ENCODE measurements at regions not wholly inside any gene's neighbourhood (a gene's known extent, or its start where the extent isn't known, plus 50 kb on each side); places are given as distances from the start of the nearest gene placed in this dataset.

DNA sequence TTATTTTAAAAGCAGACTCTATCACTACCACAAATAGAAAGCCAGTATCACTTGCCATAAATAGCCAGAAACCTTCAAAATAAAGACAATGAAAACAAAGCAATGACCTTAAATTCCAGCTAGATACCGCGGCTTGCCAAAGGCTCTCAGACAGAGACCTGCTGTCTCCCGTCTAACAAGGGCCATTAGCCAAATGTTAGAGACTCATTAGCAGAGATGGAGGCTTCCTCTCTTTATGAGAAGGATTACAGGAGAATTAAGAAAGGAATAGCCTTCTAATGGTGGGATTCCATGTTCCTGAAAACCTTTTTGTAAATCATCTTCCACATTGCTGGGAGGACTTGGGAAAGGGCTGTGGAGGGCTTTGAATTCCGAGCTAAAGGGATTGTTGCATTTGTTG lies 206.7 kb downstream of the AACS start:
- DNase-seq (ENCODE audit: low spot score) = no peak

DNA sequence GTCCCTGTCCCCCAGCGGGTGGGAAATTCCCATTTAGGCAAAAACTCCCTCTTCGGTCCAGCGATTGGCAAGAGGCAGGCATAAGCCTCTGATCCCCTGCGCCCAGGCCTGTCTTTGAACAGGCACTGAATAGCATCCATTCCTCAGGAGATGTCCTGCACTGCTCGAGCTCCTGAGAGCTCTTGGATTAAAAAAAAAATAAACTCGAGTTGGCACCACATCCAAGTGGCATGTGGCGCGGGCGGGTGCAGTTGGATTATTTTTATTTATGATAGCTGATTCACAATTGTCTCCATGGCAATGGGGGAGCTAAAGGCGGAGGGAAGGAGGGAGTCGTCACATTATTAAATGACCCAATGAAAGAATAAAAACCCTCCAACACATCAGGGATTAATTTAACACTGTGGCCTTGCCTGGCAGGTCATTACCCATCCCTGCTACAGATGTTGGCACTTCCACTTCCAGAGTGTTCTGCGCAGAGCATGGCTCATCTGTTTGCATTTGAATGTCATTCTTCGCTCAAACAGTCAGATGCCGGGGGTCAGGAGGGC lies 207.2 kb downstream of the AACS start:
- DNase-seq (ENCODE audit: low spot score) = no peak

DNA sequence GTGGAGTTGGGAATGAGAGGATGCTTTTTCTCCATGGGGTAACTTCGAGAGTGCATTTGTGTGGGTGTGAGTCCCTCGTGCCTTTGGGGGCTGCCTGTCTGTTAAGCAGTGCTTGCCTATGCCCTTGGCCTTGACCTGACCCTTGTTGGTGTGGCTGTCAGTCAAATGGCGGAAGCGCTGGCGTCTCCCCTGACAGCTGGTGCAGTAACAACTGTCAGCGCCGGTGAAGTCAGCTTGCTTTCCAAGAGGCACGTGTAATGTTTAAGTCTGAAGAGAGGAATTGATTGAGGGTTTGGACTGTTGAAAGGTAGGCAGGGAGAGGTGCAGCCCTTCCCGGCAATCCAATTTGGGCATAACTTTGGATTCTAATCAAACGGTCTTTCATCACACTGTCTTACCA lies 211.3 kb downstream of the AACS start:
- no peak for DNase-seq (ENCODE audit: low spot score)

DNA sequence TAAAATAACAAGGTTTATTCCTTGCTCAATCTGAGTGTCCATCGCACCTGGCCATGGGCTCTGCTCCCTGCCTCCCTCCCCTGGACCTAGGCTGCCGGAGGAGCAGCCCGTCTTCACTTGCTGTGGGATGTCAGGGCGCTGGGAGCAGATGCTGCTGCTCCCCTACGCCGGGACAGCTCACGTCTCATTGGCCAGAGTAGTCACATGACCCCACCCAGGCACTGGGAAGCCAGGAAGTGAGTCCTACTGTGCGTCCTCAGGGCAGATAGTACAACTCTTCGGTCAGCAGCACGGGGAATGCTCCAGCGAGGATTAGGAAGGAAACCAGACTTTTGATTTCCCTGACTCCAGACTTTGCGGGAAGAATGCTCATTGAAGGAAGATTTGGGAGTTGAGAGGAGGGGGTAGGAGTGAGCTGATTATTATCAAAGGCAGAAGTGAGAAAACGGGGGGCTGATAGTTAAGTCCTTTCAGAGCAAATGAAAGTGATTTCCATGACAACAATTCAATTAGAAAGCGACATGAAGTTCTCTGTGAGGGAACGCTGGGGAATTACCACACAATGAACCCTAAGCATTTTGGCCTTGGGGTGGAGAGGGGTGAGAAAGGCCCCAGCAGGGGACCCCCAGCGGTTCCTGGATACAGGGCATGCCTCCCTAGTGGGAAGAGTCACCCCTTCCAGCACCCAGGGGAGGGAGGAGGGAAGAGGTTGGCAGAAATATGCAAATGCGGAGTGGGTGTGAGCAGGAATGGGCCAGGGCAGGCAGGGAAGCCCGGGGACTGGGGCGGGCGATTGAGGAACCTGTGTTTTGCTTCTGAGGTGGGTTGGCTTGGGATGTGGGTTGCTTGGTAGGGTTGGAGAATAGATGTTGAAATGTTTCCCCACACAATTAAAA lies 215.5 kb downstream of the AACS start:
- no peak for DNase-seq (ENCODE audit: low spot score)

DNA sequence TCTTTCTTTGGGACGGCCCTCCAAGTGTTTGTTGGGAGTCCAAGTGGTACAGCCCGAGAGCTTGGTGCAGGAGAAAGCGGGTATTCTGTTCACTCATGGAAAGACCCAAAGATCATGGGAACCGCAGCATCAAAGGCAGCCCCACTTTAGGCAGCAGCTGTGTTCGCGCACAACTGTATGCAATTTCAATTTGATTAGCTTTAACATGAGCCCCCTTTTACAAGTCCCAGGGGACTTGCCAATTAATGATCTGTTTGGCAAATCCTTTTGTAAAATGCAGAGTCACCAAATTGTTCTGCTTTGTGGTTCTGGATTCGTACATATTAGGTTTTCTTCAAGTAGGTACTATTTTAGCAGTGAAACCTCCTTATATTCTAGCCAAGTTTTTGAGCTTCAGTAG lies 217.7 kb downstream of the AACS start:
- DNase-seq (ENCODE audit: low spot score) = no peak

DNA sequence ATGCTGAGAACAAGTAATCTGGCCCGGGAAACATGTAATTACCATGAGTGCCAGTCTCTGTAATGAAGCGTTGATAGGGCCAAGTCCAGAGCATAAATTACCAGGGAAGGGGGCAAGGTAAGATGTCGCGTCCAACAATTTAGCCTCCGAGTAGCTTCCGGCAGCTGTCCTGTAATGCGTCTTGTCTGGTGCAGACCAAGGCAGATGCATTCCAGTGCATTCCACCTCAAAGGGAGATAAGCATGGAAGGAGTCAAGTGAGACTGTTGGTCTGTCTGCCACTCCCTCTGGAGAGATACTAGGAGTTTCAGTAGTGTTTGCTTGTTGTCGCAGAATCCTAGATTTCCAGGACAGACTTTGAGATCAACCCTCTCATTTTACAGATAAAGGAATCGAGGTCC lies 218.3 kb downstream of the AACS start:
- DNase-seq (ENCODE audit: low spot score) = no peak

DNA sequence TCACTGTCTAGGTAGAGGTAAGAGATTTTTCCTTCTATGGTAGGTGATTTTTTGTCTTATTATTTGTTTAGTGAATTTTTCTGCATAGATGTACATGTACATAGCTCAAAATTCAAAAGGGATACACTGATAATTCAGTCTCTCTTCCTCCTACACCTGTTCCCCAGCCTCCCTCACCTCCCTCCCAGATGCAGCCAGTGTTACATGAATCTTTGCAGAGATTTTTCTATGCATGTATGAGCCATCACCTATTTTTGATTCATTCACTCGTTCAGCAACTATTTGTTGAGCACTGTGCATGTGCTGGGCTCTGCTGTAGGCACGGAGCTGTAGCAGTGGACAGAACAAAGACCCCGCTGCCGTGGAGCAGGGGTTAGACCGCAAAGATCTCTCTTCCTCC lies 218.9 kb downstream of the AACS start:
- no peak for DNase-seq (ENCODE audit: low spot score)

DNA sequence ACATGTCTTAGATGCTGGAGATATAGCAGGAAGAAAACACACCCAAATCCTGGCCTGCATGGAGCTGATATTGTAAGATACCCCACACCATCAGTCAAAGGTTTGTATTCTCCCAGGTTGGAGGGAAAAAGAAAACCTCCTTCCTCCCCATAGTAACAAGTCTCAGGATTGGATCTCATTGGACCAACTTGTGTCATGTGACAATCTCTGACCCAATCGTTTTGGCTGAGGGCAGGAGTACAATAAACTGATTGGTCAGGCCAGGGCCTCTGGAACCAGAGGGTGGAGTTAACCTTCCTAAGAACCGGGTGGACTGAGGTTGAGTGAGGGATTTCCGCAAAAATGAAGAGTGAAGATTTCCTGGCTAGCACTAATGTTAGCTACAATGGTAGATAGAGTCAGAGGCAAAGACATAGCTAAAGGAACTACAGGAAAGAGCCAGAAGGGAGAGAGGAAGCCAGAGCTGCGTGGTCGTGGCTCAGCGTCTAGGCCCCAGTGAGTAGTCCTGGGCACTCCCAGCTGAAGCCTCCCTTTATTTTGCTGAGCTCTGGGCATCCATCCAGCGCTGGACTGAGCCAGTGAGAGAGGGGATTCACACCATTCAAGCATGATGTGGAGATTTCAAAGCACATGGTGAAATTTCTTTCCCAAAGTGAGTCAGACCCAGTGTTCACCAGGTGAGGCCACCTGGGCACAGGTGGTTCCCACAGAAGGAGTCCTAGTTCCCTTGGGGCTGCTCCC lies 219.9 kb downstream of the AACS start:
- DNase-seq (ENCODE audit: low spot score) = no peak

DNA sequence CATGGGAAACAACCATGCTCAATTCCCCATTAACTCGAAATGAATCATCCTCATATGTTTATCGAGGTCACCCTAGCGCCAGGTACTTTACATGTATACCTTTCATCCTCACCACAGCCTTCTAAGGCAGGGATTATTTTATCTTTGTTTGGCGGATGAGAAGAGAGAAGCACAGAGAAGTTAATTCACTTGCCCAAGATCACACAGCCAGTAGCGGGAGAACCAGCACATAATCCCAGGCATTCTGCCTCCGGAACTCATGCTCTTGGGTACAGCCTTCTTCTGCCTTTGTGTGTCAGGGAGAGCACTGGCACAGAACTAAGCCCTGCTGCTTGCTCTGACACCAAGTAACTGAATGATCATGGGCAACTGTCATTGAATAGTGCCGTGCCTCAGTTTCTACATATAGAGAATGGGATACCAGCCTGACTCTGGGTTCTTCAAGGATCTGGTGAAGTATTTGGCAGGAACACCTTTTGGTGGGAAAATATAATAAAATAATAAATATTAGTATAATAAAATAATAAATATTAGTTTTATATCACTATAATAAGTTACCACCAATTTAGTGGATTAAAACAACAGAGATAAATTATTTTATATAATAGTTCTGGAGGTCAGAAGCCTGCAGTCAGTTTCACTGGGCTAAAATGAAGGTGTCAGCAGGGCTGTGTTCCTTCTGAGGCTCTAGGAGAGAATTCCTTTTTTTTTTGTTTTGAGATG lies 220.9 kb downstream of the AACS start:
- DNase-seq (ENCODE audit: low spot score) = no peak

DNA sequence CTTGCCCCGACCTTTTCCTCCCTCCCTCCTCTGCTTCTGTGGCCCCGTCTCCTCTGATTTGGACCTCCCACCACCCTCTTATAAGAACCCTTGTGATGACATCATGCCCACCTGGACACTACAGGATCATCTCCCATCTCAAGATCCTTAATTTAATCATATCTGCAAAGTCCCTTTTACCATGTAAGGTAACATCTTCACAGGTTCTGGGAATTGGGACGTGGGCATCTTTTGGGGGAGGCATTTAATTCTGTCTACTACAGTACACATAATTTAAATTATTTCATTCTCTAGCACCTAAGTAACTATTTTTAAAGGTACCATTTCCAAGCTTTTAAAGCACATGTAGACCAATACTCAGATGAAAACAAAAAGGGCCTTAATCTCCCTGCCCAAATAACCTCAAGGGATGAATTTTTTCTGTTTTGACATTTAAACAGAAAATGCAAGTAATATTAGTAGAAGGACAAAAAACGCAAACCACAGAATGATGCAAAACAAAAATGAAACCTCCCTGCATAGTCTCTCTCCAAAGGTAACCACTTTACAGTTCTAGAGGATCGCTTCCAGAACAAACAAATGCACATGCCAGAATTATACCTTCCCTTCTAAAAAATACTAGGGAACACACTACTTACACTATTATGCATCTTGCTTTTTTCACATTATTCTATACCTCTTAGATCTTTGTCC lies 222.1 kb downstream of the AACS start:
- no peak for DNase-seq (ENCODE audit: low spot score)

DNA sequence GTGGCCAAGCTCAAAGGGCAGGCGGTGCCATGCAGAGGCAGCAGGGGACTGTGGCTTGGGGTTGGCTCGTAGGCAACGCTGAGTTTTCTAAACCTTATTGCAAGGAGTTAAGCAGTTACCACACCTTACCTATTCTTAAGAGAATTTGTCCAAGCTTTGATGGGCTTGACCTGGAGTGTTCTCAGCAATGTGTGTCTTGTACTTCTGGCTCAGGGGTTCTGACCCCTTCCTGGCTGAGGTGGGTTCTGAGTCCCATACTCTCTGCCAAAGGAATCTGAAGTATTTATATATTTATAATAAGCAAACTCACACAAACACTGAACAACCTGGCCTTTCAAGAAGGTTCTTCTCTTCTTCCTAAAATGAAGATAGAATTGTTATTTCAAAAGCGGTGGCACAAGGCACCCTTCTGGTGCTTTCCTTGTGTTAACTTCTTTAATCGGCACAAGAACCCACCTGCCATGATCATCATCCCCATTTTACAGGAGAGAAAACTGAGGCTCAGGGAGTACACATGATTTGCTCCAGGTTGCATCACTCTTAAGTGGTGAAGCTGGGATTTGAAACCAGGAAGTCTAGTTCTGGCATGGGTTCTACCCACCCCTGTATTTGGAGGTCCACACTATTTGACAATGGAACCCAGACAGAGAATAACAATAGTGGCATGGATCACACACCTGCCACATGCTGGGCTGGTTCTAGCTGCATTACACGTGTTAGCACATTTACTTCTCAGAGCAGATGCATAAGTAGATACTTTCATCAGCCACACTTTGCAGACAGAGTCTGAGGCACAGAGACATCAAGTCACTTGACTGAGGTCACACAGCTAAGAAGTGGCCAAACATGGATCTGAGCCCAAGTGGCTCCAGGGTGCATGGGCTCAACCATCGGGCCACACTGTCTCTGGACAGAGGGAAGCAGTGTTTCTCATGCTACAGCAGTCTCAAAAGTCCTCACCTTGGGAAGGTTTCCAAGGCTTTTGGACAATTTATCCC lies 224.0 kb downstream of the AACS start:
- DNase-seq (ENCODE audit: low spot score) = no peak

DNA sequence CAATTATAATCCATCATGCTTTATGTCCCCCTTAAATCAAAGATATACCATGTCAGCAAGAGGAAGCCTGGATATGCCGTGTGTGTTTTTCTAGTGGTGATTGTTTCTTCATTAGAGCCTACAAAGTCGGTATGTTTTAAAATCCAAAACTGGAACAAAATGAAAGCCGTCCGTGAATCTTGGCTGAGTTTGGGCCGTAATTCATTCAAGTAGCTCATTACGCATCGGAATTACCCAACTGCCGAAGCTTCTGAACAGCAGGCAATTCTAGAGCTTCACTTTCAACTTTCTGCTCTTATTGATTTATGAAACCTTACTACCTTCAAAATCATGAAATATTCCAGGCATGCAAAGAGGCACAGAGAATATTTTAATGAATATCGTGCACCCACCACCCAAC lies 224.7 kb downstream of the AACS start:
- DNase-seq (ENCODE audit: low spot score) = no peak

DNA sequence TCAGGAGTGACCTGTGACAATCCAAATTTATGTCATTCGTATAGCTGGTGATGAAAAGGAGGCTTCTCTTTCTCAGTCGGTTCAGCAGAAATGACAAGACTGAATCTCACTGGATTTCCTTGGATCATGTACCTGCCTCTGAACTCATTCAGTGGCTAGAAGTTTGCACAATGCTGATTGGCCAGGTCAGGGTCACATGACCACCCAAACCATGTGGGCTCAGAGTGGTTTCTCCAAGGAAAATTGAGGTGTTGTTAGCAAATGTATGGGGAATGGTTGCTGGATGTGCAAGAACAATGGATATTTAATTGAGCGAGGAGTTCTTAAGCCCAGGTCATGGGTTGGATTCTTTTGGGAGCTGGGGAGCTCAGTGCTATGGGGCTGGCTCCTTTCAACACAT lies 227.5 kb downstream of the AACS start:
- no peak for DNase-seq (ENCODE audit: low spot score)

DNA sequence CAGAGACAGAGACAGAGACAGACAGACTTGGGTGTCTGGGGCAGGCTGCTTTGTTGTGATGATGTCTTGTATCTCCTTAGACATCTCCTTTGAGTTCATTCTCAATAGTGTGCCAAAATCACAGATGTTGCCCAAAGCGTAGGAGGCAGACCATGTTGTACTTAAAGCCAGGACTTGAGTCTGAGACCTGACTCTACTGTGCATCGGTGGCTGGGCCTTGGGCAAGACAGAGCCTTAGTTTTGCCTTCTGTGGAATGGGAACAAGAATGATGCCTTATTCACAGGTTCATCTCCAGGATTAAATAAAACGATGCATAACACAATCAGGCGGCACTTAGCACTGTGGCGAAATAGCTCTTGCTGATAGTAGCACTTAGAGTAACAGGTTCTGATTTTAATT lies 230.3 kb downstream of the AACS start:
- no peak for DNase-seq (ENCODE audit: low spot score)

DNA sequence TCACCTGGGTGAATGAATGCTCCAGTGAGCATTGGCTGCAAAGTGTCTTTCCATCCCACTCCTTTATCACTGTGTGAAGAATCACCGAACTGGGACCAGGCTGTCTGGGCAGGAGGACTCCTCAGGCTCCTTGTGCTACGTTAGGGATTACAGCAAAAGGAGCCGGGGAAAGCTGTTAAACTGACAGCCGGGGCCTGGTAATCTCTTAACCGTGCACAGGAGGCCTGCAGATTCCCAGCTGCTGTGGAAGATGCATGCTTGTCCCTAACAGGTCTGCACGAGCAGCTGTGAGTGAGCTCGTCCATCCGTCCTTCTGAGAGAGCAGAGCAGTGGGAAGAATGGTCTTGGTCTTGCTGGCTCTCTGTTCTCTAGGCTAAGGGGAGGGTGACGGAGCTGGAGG lies 231.5 kb downstream of the AACS start:
- no peak for DNase-seq (ENCODE audit: low spot score)

DNA sequence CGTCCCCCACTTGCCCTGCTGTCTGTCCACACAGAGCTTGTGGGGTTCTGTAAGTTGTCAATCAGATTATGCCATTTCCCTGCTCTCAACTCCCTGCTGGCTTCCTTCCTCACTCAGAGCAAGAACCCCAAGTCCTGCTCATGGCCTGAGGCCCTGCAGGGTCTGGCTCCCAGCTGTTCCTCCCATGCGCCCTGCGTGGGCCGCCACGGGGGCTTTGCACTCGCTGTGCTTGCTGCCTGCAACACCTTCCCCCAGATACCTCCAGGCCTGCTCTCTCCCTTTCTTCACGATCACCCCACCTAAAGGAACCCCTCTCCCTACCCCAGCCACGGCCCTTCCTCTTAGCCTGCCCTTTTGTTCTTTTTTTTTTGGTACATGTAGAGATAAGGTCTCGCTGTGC lies 234.6 kb downstream of the AACS start:
- DNase-seq (ENCODE audit: low spot score) = no peak

DNA sequence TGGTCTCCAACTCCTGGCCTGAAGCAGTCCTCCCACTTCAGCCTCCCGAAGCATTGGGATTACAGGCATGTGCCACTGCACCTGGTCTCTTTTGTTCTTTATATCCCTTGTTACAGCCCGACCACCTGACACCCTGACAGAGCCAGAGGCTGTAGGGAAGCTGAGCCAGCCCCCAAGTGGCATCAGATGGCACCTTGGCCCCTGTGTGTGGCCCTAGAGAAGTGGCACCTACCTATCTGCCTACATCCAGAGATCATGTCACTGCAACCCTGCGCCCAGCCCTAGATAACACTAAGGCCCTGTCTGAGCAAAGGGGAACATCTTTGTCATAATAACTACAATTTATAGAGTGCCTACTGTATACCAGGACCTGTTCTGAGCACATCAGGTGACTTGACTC lies 235.0 kb downstream of the AACS start:
- no peak for DNase-seq (ENCODE audit: low spot score)

DNA sequence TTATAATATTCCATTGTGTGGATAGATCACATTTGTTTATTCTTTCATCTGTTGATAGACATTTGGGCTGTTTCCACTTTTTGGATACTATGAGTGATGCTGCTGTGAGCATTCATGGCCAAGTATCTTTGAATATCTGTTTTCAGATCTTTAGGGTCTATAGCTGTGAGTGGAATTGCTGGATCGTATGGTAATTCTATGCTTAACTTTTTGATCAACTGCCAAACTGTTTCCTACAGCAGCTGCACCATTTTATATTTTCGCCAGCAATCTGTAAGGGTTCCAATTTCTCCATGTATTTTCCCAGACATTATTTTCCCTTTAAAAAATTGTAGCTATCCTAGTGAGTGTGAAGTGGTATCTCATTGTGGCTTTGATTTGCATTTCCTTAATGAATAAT lies 238.1 kb downstream of the AACS start:
- no peak for DNase-seq (ENCODE audit: low spot score)

DNA sequence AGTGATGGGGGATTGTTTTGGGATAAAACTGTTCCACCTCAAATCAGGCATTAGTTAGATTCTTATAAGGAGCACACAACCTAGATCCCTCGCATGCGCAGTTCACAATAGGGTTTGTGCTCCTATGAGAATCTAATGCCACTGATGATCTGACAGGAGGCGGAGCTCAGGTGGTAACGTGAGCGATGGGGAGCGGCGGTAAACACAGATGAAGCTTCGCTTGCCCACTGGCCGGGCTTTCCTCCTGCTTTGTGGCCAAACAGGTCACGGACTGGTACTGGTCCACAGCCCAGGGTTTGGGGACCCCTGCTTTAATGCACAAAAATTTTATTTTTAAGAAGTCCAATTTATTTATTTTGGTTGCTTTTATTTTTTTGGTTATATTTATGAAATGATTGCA lies 238.8 kb downstream of the AACS start:
- no peak for DNase-seq (ENCODE audit: low spot score)

DNA sequence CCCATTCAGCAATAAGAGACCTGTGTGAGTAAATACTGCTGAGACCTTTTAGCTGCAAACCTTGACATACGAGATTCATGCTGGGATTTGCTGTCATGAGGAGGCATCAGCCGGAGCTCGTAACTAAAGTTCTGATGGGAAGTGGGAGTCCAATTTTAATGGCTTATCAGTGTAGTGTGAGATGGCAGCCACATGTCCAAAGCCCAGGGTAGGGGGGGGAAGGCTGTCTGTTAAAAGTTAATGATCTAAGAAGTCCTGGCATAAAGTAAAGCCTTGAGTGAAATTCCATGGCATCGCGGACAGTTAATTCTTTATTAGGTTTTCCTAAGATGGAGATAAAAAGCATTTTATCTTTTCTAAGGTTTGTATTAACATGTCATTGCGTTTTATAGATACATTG lies 240.0 kb downstream of the AACS start:
- no peak for DNase-seq (ENCODE audit: low spot score)

DNA sequence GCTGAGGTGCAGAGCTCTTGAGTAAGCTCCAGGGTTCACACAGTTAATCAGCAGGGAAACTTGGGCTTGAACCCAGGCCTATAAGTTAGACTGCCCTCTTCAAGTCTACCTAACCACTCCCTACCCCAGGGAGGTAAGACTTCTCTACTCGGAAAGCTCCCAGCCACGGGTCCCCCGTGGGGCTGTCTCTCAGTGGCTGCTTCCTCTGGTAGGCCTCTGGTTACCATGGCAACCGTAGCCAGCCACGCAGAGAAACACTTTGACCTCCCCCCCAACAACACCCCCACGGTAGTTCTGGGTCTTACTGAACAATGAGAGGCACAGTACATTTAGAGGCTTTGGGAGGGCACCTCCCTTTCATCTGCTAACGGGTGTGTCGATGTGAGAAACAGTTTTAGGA lies 245.2 kb downstream of the AACS start:
- DNase-seq (ENCODE audit: low spot score) = no peak

Data from hematopoietic multipotent progenitor cell treated with erythropoietin and hydrocortisone succinate and interleukin-3 and kit ligand, for 17 days (in vitro differentiated cells).